ENCODE measurements at regions not wholly inside any gene's neighbourhood (a gene's known extent, or its start where the extent isn't known, plus 50 kb on each side); places are given as distances from the start of the nearest gene placed in this dataset.

DNA sequence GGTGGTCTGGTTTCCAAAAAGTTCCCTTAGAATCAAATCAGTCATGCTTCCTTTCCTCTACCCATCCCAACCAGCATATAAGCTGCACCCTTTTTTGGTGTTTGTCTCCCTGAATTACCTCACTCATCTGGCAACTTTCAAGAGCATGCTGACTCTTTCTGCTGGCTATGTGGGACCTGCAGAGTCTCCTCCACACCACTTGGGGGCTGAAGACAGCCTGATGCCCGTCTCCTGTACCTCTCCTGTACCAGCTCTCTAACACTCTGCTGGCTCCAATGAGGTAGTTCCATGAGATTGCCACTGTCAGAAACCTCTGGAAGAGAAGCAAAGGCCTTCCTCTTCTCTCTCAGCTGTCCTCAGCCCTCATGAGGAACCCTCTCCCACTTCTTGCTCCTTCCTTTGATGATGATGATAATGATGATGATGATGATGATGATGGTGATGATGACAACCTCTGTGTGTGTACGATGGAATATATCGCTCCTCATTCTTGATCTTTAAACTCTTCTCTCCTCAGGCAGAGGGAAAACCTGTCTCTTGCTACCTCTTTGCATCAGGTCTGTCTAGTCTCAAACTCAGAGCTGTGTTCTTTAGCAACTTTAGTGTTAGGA is 257.5 kb downstream of the ZNF621 start:
- no peak overlapping the region for H3K4me2 ChIP-seq
- no peak overlapping the region for H2AFZ ChIP-seq (replicated peaks)
- H3K9ac ChIP-seq, result no peak overlapping the region
- Mint-ChIP-seq H3K4me3 (no peak overlapping the region), H3K4me1 (peaks cover 30% of the 10 kb centered on the region), H3K36me3 (no peaks in the 10 kb centered on the region), H3K27me3 (ENCODE audit: insufficient read depth, low read depth) (peaks cover 4% of the 10 kb centered on the region), H3K27ac (no peak overlapping the region), H3K9me3 (peaks cover 5% of the 10 kb centered on the region)
- no peak overlapping the region for H3K27ac ChIP-seq
- H3K4me3 ChIP-seq, result no peak overlapping the region
- no peaks in the 10 kb centered on the region for H3K36me3 ChIP-seq
- peaks cover 13% of the 10 kb centered on the region for H3K4me1 ChIP-seq
- H3K9me3 ChIP-seq (ENCODE audit: low read depth), result no peaks in the 10 kb centered on the region
- DNase-seq (ENCODE audit: low spot score), result no peak
- peak; percentile 19 for TF ChIP-seq CTCF (IDR thresholded peaks at IDR 0.05)
- no peak for TF ChIP-seq EZH2phosphoT487 (IDR thresholded peaks at IDR 0.05)
- no peak for TF ChIP-seq EZH2 (IDR thresholded peaks at IDR 0.05)
- no peaks in the 10 kb centered on the region for H3K79me2 ChIP-seq (ENCODE audit: low read depth)
- no peaks in the 10 kb centered on the region for H4K20me1 ChIP-seq (ENCODE audit: low read depth)
- no peaks in the 10 kb centered on the region for H3K27me3 ChIP-seq
- no peaks in the 10 kb centered on the region for H3F3A ChIP-seq (ENCODE audit: low read depth)

GRCh38 chr3:40790746-40791145 is 266.0 kb downstream of the ZNF621 start:
- no peaks in the 10 kb centered on the region for H3K4me1 ChIP-seq
- H3K9me3 ChIP-seq (ENCODE audit: low read depth), result no peaks in the 10 kb centered on the region
- no peak overlapping the region for H2AFZ ChIP-seq (replicated peaks)
- H3K27me3 Mint-ChIP-seq (ENCODE audit: insufficient read depth, low read depth), result peaks cover 11% of the 10 kb centered on the region
- no peak overlapping the region for H3K27ac ChIP-seq
- H3K36me3 Mint-ChIP-seq, result no peaks in the 10 kb centered on the region
- H3F3A ChIP-seq (ENCODE audit: low read depth), result no peaks in the 10 kb centered on the region
- no peaks in the 10 kb centered on the region for H3K79me2 ChIP-seq (ENCODE audit: low read depth)
- H3K27ac Mint-ChIP-seq, result no peak overlapping the region
- no peak overlapping the region for H3K4me3 Mint-ChIP-seq
- H3K27me3 ChIP-seq, result no peaks in the 10 kb centered on the region
- H3K4me2 ChIP-seq, result no peak overlapping the region
- H3K9me3 Mint-ChIP-seq, result peaks cover 3% of the 10 kb centered on the region
- peaks cover 3% of the 10 kb centered on the region for H3K4me1 Mint-ChIP-seq
- H3K36me3 ChIP-seq, result no peaks in the 10 kb centered on the region
- no peak for DNase-seq (ENCODE audit: low spot score)
- H3K4me3 ChIP-seq, result no peak overlapping the region
- H4K20me1 ChIP-seq (ENCODE audit: low read depth), result no peaks in the 10 kb centered on the region
- H3K9ac ChIP-seq, result no peak overlapping the region
- TF ChIP-seq EZH2phosphoT487 (IDR thresholded peaks at IDR 0.05) (no peak), EZH2 (IDR thresholded peaks at IDR 0.05) (no peak), CTCF (IDR thresholded peaks at IDR 0.05) (no peak)

DNA sequence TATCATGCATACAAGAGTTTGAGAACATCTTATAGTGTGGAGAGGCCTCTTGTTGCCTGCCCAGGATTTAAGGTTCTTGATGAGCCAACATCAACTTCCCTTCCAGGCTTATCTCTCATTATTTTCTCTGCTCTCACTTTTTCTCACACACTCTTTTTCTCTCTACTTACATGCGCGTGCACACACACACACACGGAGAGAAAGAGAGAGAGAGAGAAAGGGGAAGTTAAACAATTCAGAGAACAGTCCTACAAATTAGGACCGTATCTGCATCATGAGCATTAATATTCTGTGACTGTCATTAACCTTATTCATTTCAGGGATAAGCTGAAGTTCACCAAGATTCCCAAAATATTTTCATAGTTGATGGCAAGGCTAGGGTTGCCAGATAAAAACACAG is 269.0 kb downstream of the ZNF621 start:
- H3K27me3 Mint-ChIP-seq (ENCODE audit: insufficient read depth, low read depth), result peaks cover 8% of the 10 kb centered on the region
- H3K4me3 Mint-ChIP-seq, result no peak overlapping the region
- H3K27me3 ChIP-seq, result no peaks in the 10 kb centered on the region
- H3F3A ChIP-seq (ENCODE audit: low read depth), result no peaks in the 10 kb centered on the region
- no peak overlapping the region for H3K27ac Mint-ChIP-seq
- no peaks in the 10 kb centered on the region for H3K36me3 Mint-ChIP-seq
- no peak overlapping the region for H3K9ac ChIP-seq
- H3K9me3 Mint-ChIP-seq, result peaks cover 3% of the 10 kb centered on the region
- no peak overlapping the region for H3K4me3 ChIP-seq
- TF ChIP-seq CTCF (IDR thresholded peaks at IDR 0.05) (no peak), EZH2 (IDR thresholded peaks at IDR 0.05) (no peak), EZH2phosphoT487 (IDR thresholded peaks at IDR 0.05) (no peak)
- H3K27ac ChIP-seq, result no peak overlapping the region
- H3K4me1 Mint-ChIP-seq, result peaks cover 3% of the 10 kb centered on the region
- H4K20me1 ChIP-seq (ENCODE audit: low read depth), result no peaks in the 10 kb centered on the region
- no peaks in the 10 kb centered on the region for H3K36me3 ChIP-seq
- no peak overlapping the region for H2AFZ ChIP-seq (replicated peaks)
- H3K79me2 ChIP-seq (ENCODE audit: low read depth), result no peaks in the 10 kb centered on the region
- H3K4me2 ChIP-seq, result no peak overlapping the region
- no peaks in the 10 kb centered on the region for H3K9me3 ChIP-seq (ENCODE audit: low read depth)
- DNase-seq (ENCODE audit: low spot score), result no peak
- no peaks in the 10 kb centered on the region for H3K4me1 ChIP-seq

Data from neural progenitor cell (in vitro differentiated cells).